ENCODE measurements at regions not wholly inside any gene's neighbourhood (a gene's known extent, or its start where the extent isn't known, plus 50 kb on each side); places are given as distances from the start of the nearest gene placed in this dataset.

- H3K79me2 ChIP-seq (replicated peaks; ENCODE audit: insufficient read depth): no peaks in the 10 kb centered on the region
These were observed 573.3 kb upstream of the NR2F2 start for GRCh38 chr15:95757171-95757570.

GRCh38 chr15:95758451-95758850 is 572.0 kb upstream of the NR2F2 start:
- Histone ChIP-seq H2AFZ (no peak overlapping the region), H3K36me3 (ENCODE audit: insufficient read depth) (no peaks in the 10 kb centered on the region), H3K27ac (ENCODE audit: low read depth) (no peak overlapping the region), H3K4me1 (ENCODE audit: insufficient read depth) (0 out of 2 replicates have a peak, but pooled peaks cover 10% of the 10 kb centered on the region), H3K4me3 (no peak overlapping the region), H3K27me3 (ENCODE audit: insufficient read depth) (no peaks in the 10 kb centered on the region), H3K9me2 (ENCODE audit: insufficient read depth) (no peaks in the 10 kb centered on the region), H3K4me2 (no peak overlapping the region), H4K20me1 (replicated peaks; ENCODE audit: insufficient read depth) (no peaks in the 10 kb centered on the region), H3K79me2 (replicated peaks; ENCODE audit: insufficient read depth) (no peaks in the 10 kb centered on the region), H3F3A (replicated peaks; ENCODE audit: low read depth) (no peaks in the 10 kb centered on the region)
- Mint-ChIP-seq H3K4me3 (no peak overlapping the region), H3K36me3 (ENCODE audit: low read depth) (no peaks in the 10 kb centered on the region), H3K4me1 (peaks cover 12% of the 10 kb centered on the region), H3K27ac (no peak overlapping the region), H3K9me3 (no peaks in the 10 kb centered on the region), H3K27me3 (ENCODE audit: insufficient read depth, low read depth, poor library complexity) (no peaks in the 10 kb centered on the region)
- DNase-seq (ENCODE audit: low spot score): no peak
- ATAC-seq: no peak
- no peak for TF ChIP-seq POLR2AphosphoS5 (IDR thresholded peaks at IDR 0.05; ENCODE audit: low read depth)
- no peak for TF ChIP-seq ZNF114 (CRISPR knock-in tag; IDR thresholded peaks at IDR 0.05)
- no peak for TF ChIP-seq CREB1 (CRISPR knock-in tag; IDR thresholded peaks at IDR 0.05; ENCODE audit: low read depth)
- TF ChIP-seq, protein P1, sequence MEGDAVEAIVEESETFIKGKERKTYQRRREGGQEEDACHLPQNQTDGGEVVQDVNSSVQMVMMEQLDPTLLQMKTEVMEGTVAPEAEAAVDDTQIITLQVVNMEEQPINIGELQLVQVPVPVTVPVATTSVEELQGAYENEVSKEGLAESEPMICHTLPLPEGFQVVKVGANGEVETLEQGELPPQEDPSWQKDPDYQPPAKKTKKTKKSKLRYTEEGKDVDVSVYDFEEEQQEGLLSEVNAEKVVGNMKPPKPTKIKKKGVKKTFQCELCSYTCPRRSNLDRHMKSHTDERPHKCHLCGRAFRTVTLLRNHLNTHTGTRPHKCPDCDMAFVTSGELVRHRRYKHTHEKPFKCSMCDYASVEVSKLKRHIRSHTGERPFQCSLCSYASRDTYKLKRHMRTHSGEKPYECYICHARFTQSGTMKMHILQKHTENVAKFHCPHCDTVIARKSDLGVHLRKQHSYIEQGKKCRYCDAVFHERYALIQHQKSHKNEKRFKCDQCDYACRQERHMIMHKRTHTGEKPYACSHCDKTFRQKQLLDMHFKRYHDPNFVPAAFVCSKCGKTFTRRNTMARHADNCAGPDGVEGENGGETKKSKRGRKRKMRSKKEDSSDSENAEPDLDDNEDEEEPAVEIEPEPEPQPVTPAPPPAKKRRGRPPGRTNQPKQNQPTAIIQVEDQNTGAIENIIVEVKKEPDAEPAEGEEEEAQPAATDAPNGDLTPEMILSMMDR (conservative IDR thresholded peaks at IDR 0.05; ENCODE audit: low read depth in 2 of 2): no peak
- TF ChIP-seq STAT1 (IDR thresholded peaks at IDR 0.05; ENCODE audit: unreplicated experiment): no peak

More at GRCh38 chr15:95757171-95757570, 573.3 kb upstream of the NR2F2 start:
- DNase-seq (ENCODE audit: low spot score) (no peak), ATAC-seq (no peak)
- Histone ChIP-seq H3K4me1 (ENCODE audit: insufficient read depth) (0 out of 2 replicates have a peak, but pooled peaks cover 10% of the 10 kb centered on the region), H3F3A (replicated peaks; ENCODE audit: low read depth) (no peaks in the 10 kb centered on the region), H4K20me1 (replicated peaks; ENCODE audit: insufficient read depth) (no peaks in the 10 kb centered on the region), H3K4me2 (no peak overlapping the region), H3K27ac (ENCODE audit: low read depth) (no peak overlapping the region), H3K9me2 (ENCODE audit: insufficient read depth) (no peaks in the 10 kb centered on the region), H3K4me3 (no peak overlapping the region), H2AFZ (no peak overlapping the region), H3K27me3 (ENCODE audit: insufficient read depth) (no peaks in the 10 kb centered on the region), H3K36me3 (ENCODE audit: insufficient read depth) (no peaks in the 10 kb centered on the region)
- TF ChIP-seq, protein P2, sequence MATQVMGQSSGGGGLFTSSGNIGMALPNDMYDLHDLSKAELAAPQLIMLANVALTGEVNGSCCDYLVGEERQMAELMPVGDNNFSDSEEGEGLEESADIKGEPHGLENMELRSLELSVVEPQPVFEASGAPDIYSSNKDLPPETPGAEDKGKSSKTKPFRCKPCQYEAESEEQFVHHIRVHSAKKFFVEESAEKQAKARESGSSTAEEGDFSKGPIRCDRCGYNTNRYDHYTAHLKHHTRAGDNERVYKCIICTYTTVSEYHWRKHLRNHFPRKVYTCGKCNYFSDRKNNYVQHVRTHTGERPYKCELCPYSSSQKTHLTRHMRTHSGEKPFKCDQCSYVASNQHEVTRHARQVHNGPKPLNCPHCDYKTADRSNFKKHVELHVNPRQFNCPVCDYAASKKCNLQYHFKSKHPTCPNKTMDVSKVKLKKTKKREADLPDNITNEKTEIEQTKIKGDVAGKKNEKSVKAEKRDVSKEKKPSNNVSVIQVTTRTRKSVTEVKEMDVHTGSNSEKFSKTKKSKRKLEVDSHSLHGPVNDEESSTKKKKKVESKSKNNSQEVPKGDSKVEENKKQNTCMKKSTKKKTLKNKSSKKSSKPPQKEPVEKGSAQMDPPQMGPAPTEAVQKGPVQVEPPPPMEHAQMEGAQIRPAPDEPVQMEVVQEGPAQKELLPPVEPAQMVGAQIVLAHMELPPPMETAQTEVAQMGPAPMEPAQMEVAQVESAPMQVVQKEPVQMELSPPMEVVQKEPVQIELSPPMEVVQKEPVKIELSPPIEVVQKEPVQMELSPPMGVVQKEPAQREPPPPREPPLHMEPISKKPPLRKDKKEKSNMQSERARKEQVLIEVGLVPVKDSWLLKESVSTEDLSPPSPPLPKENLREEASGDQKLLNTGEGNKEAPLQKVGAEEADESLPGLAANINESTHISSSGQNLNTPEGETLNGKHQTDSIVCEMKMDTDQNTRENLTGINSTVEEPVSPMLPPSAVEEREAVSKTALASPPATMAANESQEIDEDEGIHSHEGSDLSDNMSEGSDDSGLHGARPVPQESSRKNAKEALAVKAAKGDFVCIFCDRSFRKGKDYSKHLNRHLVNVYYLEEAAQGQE (IDR thresholded peaks at IDR 0.05; ENCODE audit: unreplicated experiment): no peak
- TF ChIP-seq NANOG (IDR thresholded peaks at IDR 0.05; ENCODE audit: borderline replicate concordance): no peak
- Mint-ChIP-seq H3K27me3 (ENCODE audit: insufficient read depth, low read depth, poor library complexity) (no peaks in the 10 kb centered on the region), H3K36me3 (ENCODE audit: low read depth) (no peaks in the 10 kb centered on the region), H3K4me1 (peaks cover 8% of the 10 kb centered on the region), H3K9me3 (no peaks in the 10 kb centered on the region), H3K27ac (no peak overlapping the region), H3K4me3 (no peak overlapping the region)
